ENCODE measurements at regions not wholly inside any gene's neighbourhood (a gene's known extent, or its start where the extent isn't known, plus 50 kb on each side); places are given as distances from the start of the nearest gene placed in this dataset.

DNA sequence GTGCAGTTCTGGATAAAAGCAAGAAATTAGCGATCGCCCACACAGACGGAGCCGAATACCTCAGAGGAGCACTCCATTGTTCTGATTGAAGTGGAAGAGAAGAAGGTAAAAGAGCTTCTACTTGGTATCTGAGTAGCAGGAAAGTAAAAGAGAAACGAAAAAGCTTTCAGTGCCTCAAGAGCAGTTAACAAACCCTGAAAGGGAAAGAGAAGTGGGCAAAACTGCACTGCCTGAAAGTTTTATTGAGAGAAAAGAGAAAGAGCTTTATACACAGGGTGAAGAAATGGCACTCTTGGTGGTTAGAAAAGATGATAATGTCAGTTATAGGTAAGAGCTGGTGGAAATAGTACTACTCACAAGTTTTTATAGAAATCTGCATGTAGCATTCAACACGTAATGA is 192.8 kb downstream of the CDCA7 start:
- TF ChIP-seq CTCF (IDR thresholded peaks at IDR 0.05) (no peak), POLR2A (IDR thresholded peaks at IDR 0.05) (no peak)

Measured in right lobe of liver (tissue), 4 donors.